Gastroesophageal sphincter (tissue), 4 donors: ENCODE measurements at regions not wholly inside any gene's neighbourhood (a gene's known extent, or its start where the extent isn't known, plus 50 kb on each side); places are given as distances from the start of the nearest gene placed in this dataset.

ENCODE experiments used
- ATAC-seq: fragments of 150-250 bp; one replicate; pipeline ENCODE4 v1.9.1; 2016; ENCODE audit warnings: mild to moderate bottlenecking, moderate library complexity
- H3K27ac ChIP-seq, 4 donors: fragments of 200-600 bp; sonication (generic) in 3 of 4; 1 replicate in 3 of 4; 2 replicates in 1 of 4; pipeline ENCODE4 v1.5.1; 2016 to 2019
- H3K27me3 ChIP-seq: fragments of 200-600 bp; sonication (generic); one replicate; pipeline ENCODE4 v1.5.1; 2019
- H3K36me3 ChIP-seq, 2 donors: fragments of 200-600 bp; sonication (generic); one replicate each; pipeline ENCODE4 v1.5.1; 2019; ENCODE audit warnings: control low read depth in 1 of 2
- H3K4me1 ChIP-seq, 3 donors: fragments of 200-600 bp; sonication (generic); 1 replicate in 2 of 3; 2 replicates in 1 of 3; pipeline ENCODE4 v1.5.1; 2016 to 2019; ENCODE audit warnings: control low read depth in 2 of 3
- H3K4me3 ChIP-seq, 2 donors: fragments of 200-600 bp; sonication (generic); one replicate each; pipeline ENCODE4 v1.5.1; 2019; ENCODE audit warnings: mild to moderate bottlenecking in 1 of 2, moderate library complexity in 1 of 2
- H3K9me3 ChIP-seq, 3 donors: fragments of 200-600 bp; sonication (generic); one replicate each; pipeline ENCODE4 v1.5.1; 2017 to 2019; ENCODE audit warnings: control low read depth in 2 of 3
- CTCF ChIP-seq, 4 experiments: fragments of 200-600 bp in 2 of 4; fragments of 450-650 bp in 2 of 4; sonication (generic) in 1 of 4; IDR thresholded peaks; one replicate each; pipeline ENCODE4 v1.5.1; 2017 to 2019; ENCODE audit warnings: antibody characterized with exemption in 4 of 4, mild to moderate bottlenecking in 2 of 4, moderate library complexity in 2 of 4
- EP300 ChIP-seq: sonication (generic); formaldehyde crosslinking; IDR thresholded peaks from one replicate; pipeline ENCODE4 v1.6.1; 2017; ENCODE audit warnings: antibody characterized with exemption, mild to moderate bottlenecking
- POLR2A ChIP-seq, 2 donors: fragments of 450-650 bp; IDR thresholded peaks; one replicate each; pipeline ENCODE4 v1.6.1; 2017; ENCODE audit warnings: antibody characterized with exemption in 2 of 2, mild to moderate bottlenecking in 2 of 2, moderate library complexity in 1 of 2
- POLR2AphosphoS5 ChIP-seq: sonication (generic); formaldehyde crosslinking; IDR thresholded peaks from one replicate; pipeline ENCODE4 v1.6.1; 2017; ENCODE audit warnings: antibody characterized with exemption
- WGBS, 2 donors: methylation state at CpG; one replicate each; pipeline ENCODE4 v1.1.5; 2018; ENCODE audit warnings: low coverage in 1 of 2; 5-methylcytosine and 5-hydroxymethylcytosine counted together

- Histone ChIP-seq H3K4me3 (no peak overlapping the region), H3K27ac (no peak overlapping the region), H3K27me3 (no peaks in the 10 kb centered on the region), H3K4me1 (peaks cover 0 to 13% (median 0%) of the 10 kb centered on the region in 3 donors), H3K36me3 (no peaks in the 10 kb centered on the region), H3K9me3 (peaks cover 0 to 5% (median 0%) of the 10 kb centered on the region in 3 donors)
- ATAC-seq: no peak
- 23 to 24% methylated on average over 3 of the region's 3 CpGs for WGBS, 2 donors
- TF ChIP-seq EP300: no peak
- no peak for TF ChIP-seq CTCF (IDR thresholded peaks at IDR 0.05)
- TF ChIP-seq POLR2AphosphoS5: no peak
- TF ChIP-seq POLR2A (IDR thresholded peaks at IDR 0.05): no peak
Measured at GRCh38 chr18:6610466-6610865, 119.0 kb upstream of the ARHGAP28 start.

- TF ChIP-seq CTCF (IDR thresholded peaks at IDR 0.05) (no peak), EP300 (no peak), POLR2AphosphoS5 (no peak), POLR2A (IDR thresholded peaks at IDR 0.05) (no peak)
- Histone ChIP-seq H3K36me3 (no peaks in the 10 kb centered on the region), H3K27me3 (no peaks in the 10 kb centered on the region), H3K4me3 (no peak overlapping the region), H3K4me1 (peaks cover 0 to 13% (median 0%) of the 10 kb centered on the region in 3 donors), H3K9me3 (peaks cover 0 to 5% (median 0%) of the 10 kb centered on the region in 3 donors), H3K27ac (no peak overlapping the region)
- 38 to 50% methylated on average over 1 of the region's 1 CpG for WGBS, 2 donors
- no peak for ATAC-seq
Measured at GRCh38 chr18:6613581-6613980, 115.9 kb upstream of the ARHGAP28 start.

- no peak for ATAC-seq
- no peaks in the 10 kb centered on the region for H3K36me3 ChIP-seq
- H3K4me3 ChIP-seq: no peak overlapping the region
- WGBS, 2 donors: 70 to 93% methylated on average over 3 to 4 of the region's 4 CpGs
- H3K27ac ChIP-seq: no peak overlapping the region
- H3K9me3 ChIP-seq: peaks cover 0 to 5% (median 0%) of the 10 kb centered on the region in 3 donors
- H3K27me3 ChIP-seq: no peaks in the 10 kb centered on the region
- H3K4me1 ChIP-seq: peaks cover 0 to 10% (median 0%) of the 10 kb centered on the region in 3 donors
- TF ChIP-seq POLR2AphosphoS5: no peak
Measured at GRCh38 chr18:6614952-6615351, 114.6 kb upstream of the ARHGAP28 start.

GRCh38 chr18:6616981-6617380 is 112.5 kb upstream of the ARHGAP28 start:
- WGBS, 2 donors: 68 to 89% methylated on average over 4 of the region's 4 CpGs
- no peaks in the 10 kb centered on the region for H3K36me3 ChIP-seq
- no peak overlapping the region for H3K4me3 ChIP-seq
- ATAC-seq: no peak
- no peak overlapping the region for H3K27ac ChIP-seq
- no peaks in the 10 kb centered on the region for H3K27me3 ChIP-seq
- H3K4me1 ChIP-seq: no peaks in the 10 kb centered on the region
- peaks cover 0 to 5% (median 0%) of the 10 kb centered on the region in 3 donors for H3K9me3 ChIP-seq
- no peak for TF ChIP-seq POLR2AphosphoS5
- no peak for TF ChIP-seq EP300
- no peak for TF ChIP-seq POLR2A (IDR thresholded peaks at IDR 0.05)
- TF ChIP-seq CTCF (IDR thresholded peaks at IDR 0.05): no peak

GRCh38 chr18:6621437-6621836 is 108.1 kb upstream of the ARHGAP28 start:
- TF ChIP-seq CTCF (IDR thresholded peaks at IDR 0.05): no peak
- TF ChIP-seq EP300: no peak
- no peak for TF ChIP-seq POLR2A (IDR thresholded peaks at IDR 0.05)
- TF ChIP-seq POLR2AphosphoS5: no peak
- Histone ChIP-seq H3K27ac (no peak overlapping the region), H3K9me3 (no peaks in the 10 kb centered on the region), H3K27me3 (no peaks in the 10 kb centered on the region), H3K36me3 (no peaks in the 10 kb centered on the region), H3K4me3 (no peak overlapping the region), H3K4me1 (peaks cover 0 to 20% (median 0%) of the 10 kb centered on the region in 3 donors)
- no peak for ATAC-seq
- WGBS, 2 donors: 88 to 96% methylated on average over 1 to 4 of the region's 4 CpGs
